ENCODE measurements at regions not wholly inside any gene's neighbourhood (a gene's known extent, or its start where the extent isn't known, plus 50 kb on each side); places are given as distances from the start of the nearest gene placed in this dataset.

DNA sequence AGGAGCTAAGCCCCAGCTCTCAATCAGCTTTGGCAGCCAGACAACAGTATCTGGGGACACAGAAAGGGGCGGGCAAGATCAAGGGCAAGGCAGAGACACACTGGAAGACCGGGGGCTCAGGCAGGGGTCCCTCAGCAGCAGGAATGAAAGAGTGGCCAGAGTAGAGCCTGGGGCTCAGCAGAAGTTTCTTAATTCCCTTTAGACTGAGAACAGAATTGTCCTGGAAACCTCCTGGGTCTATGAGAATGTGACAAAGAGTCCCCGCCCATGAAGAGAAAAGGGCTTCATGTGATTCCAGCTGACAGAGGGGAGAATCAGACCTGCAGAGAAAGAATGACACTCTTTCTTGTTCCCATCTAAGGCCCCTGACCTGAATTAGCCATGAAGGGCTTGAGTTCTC, 95.2 kb upstream of the CTNNB1 start:
- Histone ChIP-seq H3K27ac (ENCODE audit: low read depth, low read length) (no peak overlapping the region), H3K79me2 (ENCODE audit: insufficient read depth, low read length) (no peaks in the 10 kb centered on the region), H3K4me2 (ENCODE audit: insufficient read depth, low read length) (no peak overlapping the region), H2AFZ (ENCODE audit: low read length) (no peak overlapping the region), H3K4me3 (ENCODE audit: insufficient read depth, low read length) (no peak overlapping the region), H3K27me3 (ENCODE audit: insufficient read depth, low read length) (peaks cover 4% of the 10 kb centered on the region), H3K36me3 (ENCODE audit: insufficient read depth, low read length) (no peaks in the 10 kb centered on the region), H3K9me3 (ENCODE audit: low read depth, low read length) (no peaks in the 10 kb centered on the region), H3K4me1 (ENCODE audit: insufficient read depth, low read length) (no peaks in the 10 kb centered on the region), H4K20me1 (ENCODE audit: insufficient read depth, low read length) (no peaks in the 10 kb centered on the region)
- DNase-seq (ENCODE audit: insufficient read length, low spot score, missing footprints), result no peak
- TF ChIP-seq, protein P1, sequence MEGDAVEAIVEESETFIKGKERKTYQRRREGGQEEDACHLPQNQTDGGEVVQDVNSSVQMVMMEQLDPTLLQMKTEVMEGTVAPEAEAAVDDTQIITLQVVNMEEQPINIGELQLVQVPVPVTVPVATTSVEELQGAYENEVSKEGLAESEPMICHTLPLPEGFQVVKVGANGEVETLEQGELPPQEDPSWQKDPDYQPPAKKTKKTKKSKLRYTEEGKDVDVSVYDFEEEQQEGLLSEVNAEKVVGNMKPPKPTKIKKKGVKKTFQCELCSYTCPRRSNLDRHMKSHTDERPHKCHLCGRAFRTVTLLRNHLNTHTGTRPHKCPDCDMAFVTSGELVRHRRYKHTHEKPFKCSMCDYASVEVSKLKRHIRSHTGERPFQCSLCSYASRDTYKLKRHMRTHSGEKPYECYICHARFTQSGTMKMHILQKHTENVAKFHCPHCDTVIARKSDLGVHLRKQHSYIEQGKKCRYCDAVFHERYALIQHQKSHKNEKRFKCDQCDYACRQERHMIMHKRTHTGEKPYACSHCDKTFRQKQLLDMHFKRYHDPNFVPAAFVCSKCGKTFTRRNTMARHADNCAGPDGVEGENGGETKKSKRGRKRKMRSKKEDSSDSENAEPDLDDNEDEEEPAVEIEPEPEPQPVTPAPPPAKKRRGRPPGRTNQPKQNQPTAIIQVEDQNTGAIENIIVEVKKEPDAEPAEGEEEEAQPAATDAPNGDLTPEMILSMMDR (IDR thresholded peaks at IDR 0.05; ENCODE audit: extremely low read depth, low read depth, low read length), result no peak

DNA sequence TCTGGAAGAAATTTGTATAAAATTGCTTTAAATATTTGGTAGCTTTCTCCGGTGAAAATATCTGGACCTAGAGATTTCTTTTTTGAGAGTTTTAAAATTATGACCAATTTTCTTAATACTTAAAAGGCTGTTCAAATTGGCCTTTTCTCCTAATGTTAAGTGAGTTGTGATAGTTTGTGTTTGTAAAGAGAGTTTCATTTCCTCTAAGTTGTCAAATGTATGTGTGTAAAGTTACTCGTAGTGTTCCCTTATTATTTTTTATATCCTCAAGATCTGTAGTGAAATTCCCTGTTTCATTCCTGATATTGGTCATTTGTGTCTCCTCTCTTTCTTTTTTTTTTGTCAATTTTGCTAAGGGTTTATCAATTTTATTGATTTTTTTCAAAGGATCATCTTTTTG, 92.6 kb upstream of the CTNNB1 start:
- Histone ChIP-seq H3K79me2 (ENCODE audit: insufficient read depth, low read length) (no peaks in the 10 kb centered on the region), H3K27ac (ENCODE audit: low read depth, low read length) (no peak overlapping the region), H3K4me1 (ENCODE audit: insufficient read depth, low read length) (no peaks in the 10 kb centered on the region), H3K4me2 (ENCODE audit: insufficient read depth, low read length) (no peak overlapping the region), H3K4me3 (ENCODE audit: insufficient read depth, low read length) (no peak overlapping the region), H2AFZ (ENCODE audit: low read length) (no peak overlapping the region), H3K9me3 (ENCODE audit: low read depth, low read length) (no peaks in the 10 kb centered on the region), H3K27me3 (ENCODE audit: insufficient read depth, low read length) (peaks cover 4% of the 10 kb centered on the region), H4K20me1 (ENCODE audit: insufficient read depth, low read length) (no peaks in the 10 kb centered on the region), H3K36me3 (ENCODE audit: insufficient read depth, low read length) (no peaks in the 10 kb centered on the region)
- DNase-seq (ENCODE audit: insufficient read length, low spot score, missing footprints), result no peak
- TF ChIP-seq, protein P1 (IDR thresholded peaks at IDR 0.05; ENCODE audit: extremely low read depth, low read depth, low read length), result no peak

DNA sequence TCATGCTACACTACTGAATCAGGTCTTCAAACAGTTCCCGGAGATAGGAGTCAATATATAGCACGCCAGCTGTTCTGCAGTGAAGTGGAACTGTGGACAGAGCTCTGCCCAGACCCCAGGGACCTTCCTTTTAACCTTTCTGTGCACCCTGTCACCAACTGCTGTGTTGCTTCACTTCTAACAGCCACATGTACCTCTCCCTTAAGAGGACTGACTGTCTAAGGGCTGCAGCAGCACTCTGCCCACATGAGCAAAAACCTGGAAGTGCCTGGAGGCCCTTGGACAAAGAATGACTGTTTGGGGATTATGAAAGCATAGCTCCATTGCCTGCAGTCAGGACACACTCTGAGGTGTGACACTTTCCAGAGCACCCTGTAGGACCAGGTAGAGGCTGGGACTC, 88.3 kb upstream of the CTNNB1 start:
- Histone ChIP-seq H3K4me3 (ENCODE audit: insufficient read depth, low read length) (no peak overlapping the region), H3K4me1 (ENCODE audit: insufficient read depth, low read length) (no peaks in the 10 kb centered on the region), H2AFZ (ENCODE audit: low read length) (no peak overlapping the region), H3K36me3 (ENCODE audit: insufficient read depth, low read length) (no peaks in the 10 kb centered on the region), H3K79me2 (ENCODE audit: insufficient read depth, low read length) (no peaks in the 10 kb centered on the region), H3K9me3 (ENCODE audit: low read depth, low read length) (no peaks in the 10 kb centered on the region), H3K27ac (ENCODE audit: low read depth, low read length) (no peak overlapping the region), H3K27me3 (ENCODE audit: insufficient read depth, low read length) (no peaks in the 10 kb centered on the region), H3K4me2 (ENCODE audit: insufficient read depth, low read length) (no peak overlapping the region), H4K20me1 (ENCODE audit: insufficient read depth, low read length) (no peaks in the 10 kb centered on the region)
- no peak for DNase-seq (ENCODE audit: insufficient read length, low spot score, missing footprints)
- TF ChIP-seq, protein P1 (IDR thresholded peaks at IDR 0.05; ENCODE audit: extremely low read depth, low read depth, low read length), result no peak

DNA sequence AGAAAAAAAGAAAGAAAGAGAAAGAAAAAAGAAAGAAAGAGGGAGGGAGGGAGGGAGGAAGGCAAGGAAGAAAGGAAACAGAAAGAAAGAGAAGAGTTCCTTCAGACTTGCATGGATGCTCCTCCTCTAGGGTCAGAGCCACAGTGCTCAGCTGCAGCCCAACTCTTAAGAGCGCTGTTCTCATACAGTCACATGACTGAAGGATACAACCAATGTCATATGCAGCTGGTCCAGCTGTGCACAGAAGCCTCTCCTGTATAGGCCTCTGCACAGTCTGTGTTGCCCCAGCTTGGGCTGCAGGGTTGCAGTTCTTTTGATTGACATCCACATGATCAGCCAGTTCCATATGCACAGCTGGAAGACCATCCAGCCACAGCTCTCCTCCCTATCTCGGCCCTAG, 86.8 kb upstream of the CTNNB1 start:
- TF ChIP-seq, protein P1 (IDR thresholded peaks at IDR 0.05; ENCODE audit: extremely low read depth, low read depth, low read length), result no peak
- Histone ChIP-seq H3K4me3 (ENCODE audit: insufficient read depth, low read length) (no peak overlapping the region), H3K4me2 (ENCODE audit: insufficient read depth, low read length) (no peak overlapping the region), H4K20me1 (ENCODE audit: insufficient read depth, low read length) (no peaks in the 10 kb centered on the region), H3K27ac (ENCODE audit: low read depth, low read length) (no peak overlapping the region), H2AFZ (ENCODE audit: low read length) (no peak overlapping the region), H3K79me2 (ENCODE audit: insufficient read depth, low read length) (no peaks in the 10 kb centered on the region), H3K27me3 (ENCODE audit: insufficient read depth, low read length) (no peaks in the 10 kb centered on the region), H3K9me3 (ENCODE audit: low read depth, low read length) (no peaks in the 10 kb centered on the region), H3K36me3 (ENCODE audit: insufficient read depth, low read length) (no peaks in the 10 kb centered on the region), H3K4me1 (ENCODE audit: insufficient read depth, low read length) (no peaks in the 10 kb centered on the region)
- no peak for DNase-seq (ENCODE audit: insufficient read length, low spot score, missing footprints)
